ENCODE measurements at regions not wholly inside any gene's neighbourhood (a gene's known extent, or its start where the extent isn't known, plus 50 kb on each side); places are given as distances from the start of the nearest gene placed in this dataset.

- no peak for TF ChIP-seq POLR2AphosphoS5 (IDR thresholded peaks at IDR 0.05; ENCODE audit: low read depth, low read length)
- TF ChIP-seq, protein P1, sequence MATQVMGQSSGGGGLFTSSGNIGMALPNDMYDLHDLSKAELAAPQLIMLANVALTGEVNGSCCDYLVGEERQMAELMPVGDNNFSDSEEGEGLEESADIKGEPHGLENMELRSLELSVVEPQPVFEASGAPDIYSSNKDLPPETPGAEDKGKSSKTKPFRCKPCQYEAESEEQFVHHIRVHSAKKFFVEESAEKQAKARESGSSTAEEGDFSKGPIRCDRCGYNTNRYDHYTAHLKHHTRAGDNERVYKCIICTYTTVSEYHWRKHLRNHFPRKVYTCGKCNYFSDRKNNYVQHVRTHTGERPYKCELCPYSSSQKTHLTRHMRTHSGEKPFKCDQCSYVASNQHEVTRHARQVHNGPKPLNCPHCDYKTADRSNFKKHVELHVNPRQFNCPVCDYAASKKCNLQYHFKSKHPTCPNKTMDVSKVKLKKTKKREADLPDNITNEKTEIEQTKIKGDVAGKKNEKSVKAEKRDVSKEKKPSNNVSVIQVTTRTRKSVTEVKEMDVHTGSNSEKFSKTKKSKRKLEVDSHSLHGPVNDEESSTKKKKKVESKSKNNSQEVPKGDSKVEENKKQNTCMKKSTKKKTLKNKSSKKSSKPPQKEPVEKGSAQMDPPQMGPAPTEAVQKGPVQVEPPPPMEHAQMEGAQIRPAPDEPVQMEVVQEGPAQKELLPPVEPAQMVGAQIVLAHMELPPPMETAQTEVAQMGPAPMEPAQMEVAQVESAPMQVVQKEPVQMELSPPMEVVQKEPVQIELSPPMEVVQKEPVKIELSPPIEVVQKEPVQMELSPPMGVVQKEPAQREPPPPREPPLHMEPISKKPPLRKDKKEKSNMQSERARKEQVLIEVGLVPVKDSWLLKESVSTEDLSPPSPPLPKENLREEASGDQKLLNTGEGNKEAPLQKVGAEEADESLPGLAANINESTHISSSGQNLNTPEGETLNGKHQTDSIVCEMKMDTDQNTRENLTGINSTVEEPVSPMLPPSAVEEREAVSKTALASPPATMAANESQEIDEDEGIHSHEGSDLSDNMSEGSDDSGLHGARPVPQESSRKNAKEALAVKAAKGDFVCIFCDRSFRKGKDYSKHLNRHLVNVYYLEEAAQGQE (IDR thresholded peaks at IDR 0.05; ENCODE audit: insufficient read depth in 1 of 2, low read depth in 2 of 2, low read length in 2 of 2) = no peak
- no peak for TF ChIP-seq TAF1 (IDR thresholded peaks at IDR 0.05; ENCODE audit: borderline replicate concordance, insufficient read depth, low read length)
- no peak for TF ChIP-seq FOXP2 (optimal IDR thresholded peaks at IDR 0.05; ENCODE audit: borderline replicate concordance, extremely low read depth, extremely low read length, insufficient read depth)
Measured at GRCh38 chr12:94740601-94741362, 90.4 kb upstream of the TMCC3 start.

Measured in PFSK-1 (cell line).